HG03342 (cell line): ENCODE measurements at regions not wholly inside any gene's neighbourhood (a gene's known extent, or its start where the extent isn't known, plus 50 kb on each side); places are given as distances from the start of the nearest gene placed in this dataset.
"Not testable (repeated sequence)": the region's sequence is repeated elsewhere in the genome, so short reads cannot be mapped to it uniquely, and the experiment has no call there.

Experiments used
- ATAC-seq: cut with Tn5 transposase; IDR thresholded peaks from one replicate; pipeline ENCODE4 v1.9.1; 2021; ENCODE audit warnings: mild to moderate bottlenecking, moderate library complexity; ENCODE audit not compliant: unreplicated experiment

- no peak for ATAC-seq
These were observed 272.3 kb upstream of the AMIGO2 start for GRCh38 chr12:47352067-47352466.

GRCh38 chr12:47351526-47351925 lies 271.8 kb upstream of the AMIGO2 start:
- ATAC-seq: no peak

- ATAC-seq: no peak
These were observed 270.3 kb upstream of the AMIGO2 start for GRCh38 chr12:47350062-47350408.

- ATAC-seq: no peak
These were observed 269.6 kb upstream of the AMIGO2 start for GRCh38 chr12:47349137-47350061.

GRCh38 chr12:47348206-47348605 lies 268.4 kb upstream of the AMIGO2 start:
- ATAC-seq: no peak

- no peak for ATAC-seq
These were observed 266.7 kb upstream of the AMIGO2 start for GRCh38 chr12:47346251-47347019.

GRCh38 chr12:47343684-47344567 lies 264.2 kb upstream of the AMIGO2 start:
- ATAC-seq: no peak

- ATAC-seq: no peak
These were observed 260.8 kb upstream of the AMIGO2 start for GRCh38 chr12:47340411-47341015.

GRCh38 chr12:47337581-47337980 lies 257.8 kb upstream of the AMIGO2 start:
- no peak for ATAC-seq

- not testable (repeated sequence) for ATAC-seq
These were observed 253.6 kb upstream of the AMIGO2 start for GRCh38 chr12:47333271-47333858.

GRCh38 chr12:47328831-47329545 lies 249.2 kb upstream of the AMIGO2 start:
- ATAC-seq: no peak

GRCh38 chr12:47326190-47326589 lies 246.4 kb upstream of the AMIGO2 start:
- ATAC-seq: no peak

GRCh38 chr12:47323802-47324201 lies 244.0 kb upstream of the AMIGO2 start:
- ATAC-seq: no peak

- ATAC-seq: no peak
These were observed 241.7 kb upstream of the AMIGO2 start for GRCh38 chr12:47321436-47321835.

GRCh38 chr12:47319746-47320145 lies 240.0 kb upstream of the AMIGO2 start:
- ATAC-seq: no peak

- no peak for ATAC-seq
These were observed 239.2 kb upstream of the AMIGO2 start for GRCh38 chr12:47318963-47319362.

GRCh38 chr12:47317175-47317915 lies 237.6 kb upstream of the AMIGO2 start:
- peak; percentile 61 for ATAC-seq

GRCh38 chr12:47316609-47317049 lies 236.9 kb upstream of the AMIGO2 start:
- ATAC-seq: no peak

GRCh38 chr12:47314996-47315395 lies 235.2 kb upstream of the AMIGO2 start:
- no peak for ATAC-seq
